ENCODE measurements at regions not wholly inside any gene's neighbourhood (a gene's known extent, or its start where the extent isn't known, plus 50 kb on each side); places are given as distances from the start of the nearest gene placed in this dataset.

DNA sequence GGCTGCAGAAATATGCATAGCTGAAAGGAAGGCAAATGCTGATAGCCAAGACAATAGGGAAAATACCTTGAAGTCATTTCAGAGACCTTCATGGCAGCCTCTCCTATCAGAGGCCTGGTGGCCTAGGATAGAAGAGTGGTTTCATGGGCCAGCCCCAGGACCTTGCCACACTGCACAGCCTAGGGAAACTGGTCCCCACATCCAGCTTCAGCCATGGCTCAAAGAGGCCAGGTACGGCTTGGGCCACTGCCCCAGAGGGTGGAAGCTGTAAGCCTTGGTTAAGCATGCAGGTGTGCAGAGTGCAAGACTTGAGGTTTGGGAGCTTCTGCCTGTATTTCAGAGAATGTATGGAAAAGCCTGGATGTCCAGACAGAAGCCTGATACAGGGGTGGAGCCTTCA is 101.0 kb upstream of the KITLG start:
- TF ChIP-seq CTCF (optimal IDR thresholded peaks at IDR 0.05 in 1 of 3, IDR thresholded peaks at IDR 0.05 in 1 of 3, conservative IDR thresholded peaks at IDR 0.05 in 1 of 3; ENCODE audit: extremely low read depth in 1 of 3, insufficient read depth in 2 of 3, low read length in 3 of 3), result no peak
- no peak for TF ChIP-seq EZH2 (IDR thresholded peaks at IDR 0.05; ENCODE audit: low read length)
